ENCODE measurements at regions not wholly inside any gene's neighbourhood (a gene's known extent, or its start where the extent isn't known, plus 50 kb on each side); places are given as distances from the start of the nearest gene placed in this dataset.

GRCh38 chr11:116412118-116412889 lies 360.5 kb downstream of the BUD13 start:
- DNase-seq: no peak

- DNase-seq: no peak
These were observed 363.5 kb downstream of the BUD13 start for GRCh38 chr11:116409238-116409637.

DNA sequence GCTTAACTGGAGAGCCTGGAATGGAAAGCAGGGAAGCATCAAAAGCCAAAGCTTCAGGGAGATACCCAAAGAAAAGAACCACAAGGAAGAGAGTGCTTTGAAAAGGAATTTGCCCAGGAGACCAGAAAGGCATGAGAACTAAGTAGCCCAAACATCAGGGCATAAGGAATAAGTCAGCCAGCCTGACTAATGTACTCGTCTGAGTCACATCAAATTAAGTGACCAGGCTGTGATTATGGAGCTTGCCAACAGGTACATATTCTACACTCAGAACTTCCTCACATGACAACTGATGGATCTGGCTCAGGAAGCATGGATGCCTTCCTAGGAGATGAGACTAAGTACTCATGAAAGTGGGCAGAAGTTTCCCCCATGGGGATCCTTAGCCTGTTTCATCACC lies 366.7 kb downstream of the BUD13 start:
- DNase-seq: no peak

DNA sequence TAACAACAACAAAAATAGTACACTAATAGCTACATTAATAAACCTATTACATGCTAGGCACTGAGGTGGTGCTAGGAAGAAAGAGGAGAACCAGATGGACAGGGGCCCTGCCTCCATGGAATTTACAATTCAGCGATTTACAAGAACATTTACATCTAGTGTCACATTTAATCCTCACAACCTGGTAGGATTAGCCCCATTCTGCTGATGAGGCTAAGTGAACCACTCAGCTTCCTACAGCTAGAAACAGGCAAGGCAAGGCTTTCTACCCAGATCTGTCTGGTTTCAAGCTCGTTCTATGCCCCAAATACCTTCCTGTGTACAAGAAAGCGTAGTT lies 368.4 kb downstream of the BUD13 start:
- DNase-seq: no peak

DNA sequence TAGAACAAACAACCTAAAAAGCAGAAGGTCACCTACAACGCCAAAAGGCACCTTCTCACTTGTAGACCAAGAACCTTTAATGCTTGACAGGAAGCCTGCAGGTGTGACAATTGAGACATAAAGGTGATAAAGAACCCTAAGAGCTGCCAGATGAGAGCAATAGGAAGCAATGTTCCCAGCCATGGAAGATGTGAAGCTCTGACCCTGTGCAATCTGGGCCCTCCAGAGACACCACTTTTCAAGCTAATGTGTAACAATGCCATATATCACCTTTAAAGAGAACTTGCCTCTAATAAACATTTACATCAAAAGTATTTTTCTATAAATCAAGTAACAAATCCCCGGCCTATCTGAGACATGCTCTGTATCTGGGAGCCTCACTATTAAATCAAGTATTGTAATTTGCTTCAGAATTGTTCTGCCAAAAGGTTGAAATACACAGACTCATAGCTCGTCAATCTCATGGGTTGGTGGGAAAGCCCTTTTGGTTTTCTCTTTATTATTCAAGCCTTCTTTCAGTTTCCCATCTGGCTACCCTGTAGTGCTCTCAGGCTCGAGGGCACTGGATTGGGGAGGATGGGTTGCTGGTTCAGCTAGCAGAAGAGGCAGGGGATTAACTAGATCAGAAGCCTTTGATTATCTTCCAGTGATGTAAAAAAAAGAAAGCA lies 368.9 kb downstream of the BUD13 start:
- no peak for DNase-seq

DNA sequence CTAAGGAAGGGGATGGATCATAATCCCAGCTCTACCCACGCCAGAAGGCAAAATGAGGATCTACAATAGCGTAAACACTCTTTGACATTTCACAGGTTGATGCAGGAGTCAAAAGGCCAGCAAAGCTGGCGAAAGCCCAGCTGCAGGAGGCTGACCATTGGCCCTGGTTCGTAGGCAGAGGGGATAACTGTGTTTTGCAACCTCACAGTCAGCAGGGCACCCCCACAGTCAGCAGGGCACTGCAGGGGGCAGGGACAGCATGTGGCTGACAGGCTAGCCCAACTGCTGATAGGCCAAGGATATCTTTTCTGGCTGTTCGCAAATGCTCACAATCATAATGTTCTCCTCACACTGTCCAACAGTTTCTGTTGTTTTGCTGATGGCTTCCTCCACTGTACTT lies 372.7 kb downstream of the BUD13 start:
- DNase-seq: no peak

DNA sequence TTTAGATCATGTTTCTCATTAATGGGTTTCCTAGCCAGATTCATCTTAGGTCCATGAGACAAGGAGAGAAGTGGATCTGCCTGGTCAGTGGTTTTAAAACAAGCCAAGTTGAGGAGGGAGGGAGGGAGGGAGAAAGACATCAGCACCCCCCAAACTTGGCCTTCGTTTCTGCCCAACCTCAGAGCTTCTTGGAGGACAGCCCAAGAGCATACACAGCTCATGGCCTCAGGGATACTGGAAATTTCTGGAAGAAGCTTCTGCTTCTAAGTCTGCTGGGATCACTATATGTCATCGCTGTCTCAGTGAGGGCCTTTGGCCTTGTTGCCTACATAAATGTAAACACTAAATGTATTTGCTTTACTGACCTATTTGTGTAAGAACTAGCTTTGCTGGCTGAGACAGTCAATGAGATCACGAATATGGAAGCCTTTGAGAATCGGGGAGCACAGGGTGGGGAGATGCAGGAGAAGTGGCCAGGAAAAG lies 375.1 kb downstream of the BUD13 start:
- DNase-seq: no peak

DNA sequence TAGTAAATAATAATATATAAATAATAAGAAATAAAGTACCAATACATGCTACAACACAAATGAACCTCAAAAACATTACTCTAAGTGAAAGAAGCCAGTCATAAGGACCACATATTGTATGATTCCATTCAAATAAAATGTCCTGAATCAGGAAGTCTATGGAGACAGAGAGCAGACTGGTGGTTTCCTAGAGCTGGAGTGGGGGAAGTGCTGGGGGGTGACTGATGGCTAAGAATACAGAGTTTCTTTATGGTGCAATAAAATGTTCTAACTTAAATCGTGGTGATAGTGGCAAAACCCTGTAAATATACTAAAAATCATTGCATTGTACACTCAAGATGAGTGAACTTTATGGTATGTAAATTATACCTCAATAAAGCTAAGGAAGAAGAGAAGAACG lies 376.5 kb downstream of the BUD13 start:
- no peak for DNase-seq

DNA sequence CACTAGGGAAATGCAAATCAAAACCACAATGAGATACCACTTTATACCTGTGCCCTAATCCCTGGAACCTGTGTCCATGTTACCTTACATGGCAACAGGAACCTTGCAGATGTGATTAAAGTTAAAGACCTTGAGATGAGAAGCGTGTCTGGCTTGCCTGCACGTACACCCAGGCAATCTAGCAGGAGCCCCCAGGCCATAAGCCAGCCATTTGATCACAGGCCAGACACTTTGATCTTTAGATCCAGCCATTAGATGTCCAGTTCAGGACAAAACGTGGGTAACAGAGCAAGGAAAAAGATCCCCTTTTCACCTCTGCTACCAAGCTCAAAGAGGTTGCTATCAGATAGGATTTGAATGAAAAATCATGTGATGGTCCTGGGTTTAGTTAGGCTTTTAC lies 378.8 kb downstream of the BUD13 start:
- no peak for DNase-seq

DNA sequence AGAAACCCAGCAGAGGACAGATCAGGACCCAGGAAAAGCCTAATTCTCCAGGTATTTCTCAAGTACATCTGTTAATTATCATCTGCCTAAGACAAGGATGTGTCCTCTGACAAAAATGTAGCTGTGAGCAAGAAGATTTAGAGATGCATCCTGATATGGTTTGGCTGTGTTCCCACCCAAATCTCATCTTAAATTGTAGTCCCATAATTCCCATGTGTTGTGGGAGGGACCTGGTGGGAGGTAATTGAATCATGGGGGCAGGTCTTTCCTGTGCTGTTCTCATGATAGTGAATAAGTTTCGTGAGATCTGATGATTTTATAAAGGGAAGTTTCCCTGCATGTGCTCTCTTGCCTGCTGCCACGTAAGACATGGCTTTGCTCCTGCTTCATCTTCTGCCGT lies 381.8 kb downstream of the BUD13 start:
- DNase-seq: no peak

DNA sequence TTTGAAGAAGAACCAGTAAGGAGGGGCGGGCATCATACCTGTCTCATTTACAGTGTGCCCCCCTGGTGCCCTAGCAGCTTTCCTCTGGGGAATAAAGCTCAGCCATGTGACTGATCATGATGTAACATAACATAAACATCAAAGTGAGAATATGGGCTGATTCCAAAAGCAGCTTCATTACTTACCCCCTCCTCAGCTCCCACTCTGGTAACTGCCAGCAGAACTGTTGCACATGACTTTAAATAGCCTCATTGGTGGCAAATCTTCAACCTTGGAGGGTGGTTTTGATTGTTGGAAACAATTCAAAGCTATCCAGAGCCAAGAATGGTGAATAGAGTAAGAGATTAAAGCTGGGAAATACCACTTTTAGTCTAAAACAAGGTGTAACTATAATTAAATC lies 384.6 kb downstream of the BUD13 start:
- no peak for DNase-seq

- DNase-seq: no peak
These were observed 385.1 kb downstream of the BUD13 start for GRCh38 chr11:116387641-116388040.

DNA sequence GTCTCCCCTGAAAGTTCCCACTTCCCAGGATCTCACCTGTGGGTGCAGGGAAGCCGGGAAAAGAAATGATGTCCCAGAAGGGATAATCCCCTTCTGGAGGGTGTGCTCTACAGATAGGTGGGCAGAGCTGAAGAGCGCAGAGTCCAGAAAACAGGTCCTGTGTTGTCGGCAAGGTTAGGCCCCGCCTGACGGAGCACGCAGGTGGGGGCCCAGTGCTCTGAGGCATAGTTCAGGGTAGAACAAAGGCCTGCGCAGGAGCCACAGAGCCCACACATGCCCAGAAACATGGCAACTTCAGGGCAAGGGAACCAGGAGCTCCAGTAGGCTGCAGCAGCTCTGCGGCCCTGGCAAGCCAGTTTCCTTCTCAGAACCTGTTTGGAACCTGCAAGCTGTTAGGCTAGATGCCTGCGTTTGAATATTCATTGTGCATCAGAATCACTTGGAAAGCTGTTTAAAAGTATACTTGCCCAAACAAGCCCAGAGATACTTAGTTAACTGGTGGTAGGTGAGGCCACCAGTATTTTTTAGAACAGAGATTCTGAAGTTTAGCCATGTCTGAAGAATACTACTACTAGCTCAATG lies 386.6 kb downstream of the BUD13 start:
- no peak for DNase-seq

- no peak for DNase-seq
These were observed 387.9 kb downstream of the BUD13 start for GRCh38 chr11:116384876-116385275.

GRCh38 chr11:116384407-116384806 lies 388.4 kb downstream of the BUD13 start:
- DNase-seq: no peak

GRCh38 chr11:116379185-116379828 lies 393.5 kb downstream of the BUD13 start:
- peak; percentile 57 for DNase-seq

- no peak for DNase-seq
These were observed 396.2 kb downstream of the BUD13 start for GRCh38 chr11:116376547-116376946.

DNA sequence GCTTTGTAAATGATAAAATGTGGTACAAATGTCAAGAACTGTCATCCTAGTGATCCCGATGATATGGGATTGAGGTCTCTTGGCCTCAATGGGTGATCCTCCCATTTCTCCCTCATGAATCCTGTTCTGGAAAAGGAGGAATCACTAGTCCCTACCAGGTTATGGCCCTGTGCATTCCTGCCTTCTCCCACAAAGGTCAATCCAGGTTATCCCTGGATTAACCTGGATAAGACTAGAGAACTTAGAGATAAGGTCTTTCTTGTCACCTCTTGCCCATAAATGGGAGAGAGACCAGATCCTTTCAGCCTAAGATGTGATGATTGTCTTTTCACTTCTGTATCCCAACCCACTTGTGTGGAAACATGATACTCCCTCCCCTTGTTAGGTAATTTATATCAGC lies 396.7 kb downstream of the BUD13 start:
- DNase-seq: no peak

DNA sequence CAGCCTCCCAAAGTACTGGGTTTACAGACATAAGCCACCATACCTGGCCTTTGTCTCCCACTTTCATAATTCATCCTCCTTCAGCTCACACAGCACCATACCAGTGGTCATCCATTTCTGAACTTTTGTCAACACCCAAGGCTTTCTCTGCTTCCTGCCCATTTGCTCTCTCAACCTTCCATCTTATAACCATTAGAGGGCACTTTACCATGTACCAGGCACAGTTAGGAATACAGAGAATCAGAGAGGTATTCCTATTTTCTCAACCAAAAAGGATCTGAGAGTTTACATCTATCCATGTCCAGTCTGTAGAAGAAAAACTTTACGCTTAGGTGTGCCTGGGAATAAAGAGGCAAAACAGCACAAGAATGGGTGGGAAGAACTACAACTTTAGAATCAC lies 397.6 kb downstream of the BUD13 start:
- no peak for DNase-seq

DNA sequence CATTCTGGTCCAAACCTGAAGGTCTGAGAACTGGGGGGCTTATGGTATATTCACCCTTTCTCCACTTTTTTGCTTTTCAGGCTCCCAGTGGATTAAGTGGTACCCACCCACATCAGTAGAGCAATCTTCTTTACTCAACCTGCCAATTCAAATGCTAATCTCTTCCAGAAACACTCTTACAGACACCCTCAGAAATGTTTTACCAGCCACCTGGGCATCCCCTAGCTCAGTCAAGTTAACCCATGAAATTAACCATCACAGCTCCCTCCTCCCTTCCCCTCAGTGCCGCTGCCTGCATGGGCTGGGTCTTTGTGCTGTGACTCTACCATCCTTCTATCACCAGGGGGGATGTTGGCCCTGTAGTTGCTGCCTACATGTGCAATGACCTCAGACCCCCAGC lies 398.7 kb downstream of the BUD13 start:
- DNase-seq: no peak

GRCh38 chr11:116373104-116373944 lies 399.5 kb downstream of the BUD13 start:
- no peak for DNase-seq

DNA sequence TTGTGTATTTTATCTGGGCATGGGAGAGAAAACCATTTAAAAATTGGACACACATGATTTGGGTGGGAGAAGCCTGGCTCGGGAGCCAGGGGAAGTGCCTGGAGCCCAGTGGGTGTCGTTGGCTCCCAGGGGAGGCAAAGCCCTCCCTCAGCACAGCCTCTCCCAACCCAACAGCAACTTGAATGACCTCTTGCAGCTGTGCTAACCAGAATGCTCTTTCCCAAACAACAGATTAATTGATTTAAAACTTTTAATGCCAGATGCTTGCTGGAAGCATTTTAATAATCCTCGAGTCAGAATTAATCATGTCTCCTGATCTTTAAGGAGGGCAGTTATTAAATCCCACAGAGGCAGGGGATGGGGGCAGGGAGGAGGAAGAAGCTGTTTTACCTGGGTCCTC lies 401.6 kb downstream of the BUD13 start:
- no peak for DNase-seq
